ENCODE measurements at regions not wholly inside any gene's neighbourhood (a gene's known extent, or its start where the extent isn't known, plus 50 kb on each side); places are given as distances from the start of the nearest gene placed in this dataset.
"Not testable (repeated sequence)": the region's sequence is repeated elsewhere in the genome, so short reads cannot be mapped to it uniquely, and the experiment has no call there.

DNA sequence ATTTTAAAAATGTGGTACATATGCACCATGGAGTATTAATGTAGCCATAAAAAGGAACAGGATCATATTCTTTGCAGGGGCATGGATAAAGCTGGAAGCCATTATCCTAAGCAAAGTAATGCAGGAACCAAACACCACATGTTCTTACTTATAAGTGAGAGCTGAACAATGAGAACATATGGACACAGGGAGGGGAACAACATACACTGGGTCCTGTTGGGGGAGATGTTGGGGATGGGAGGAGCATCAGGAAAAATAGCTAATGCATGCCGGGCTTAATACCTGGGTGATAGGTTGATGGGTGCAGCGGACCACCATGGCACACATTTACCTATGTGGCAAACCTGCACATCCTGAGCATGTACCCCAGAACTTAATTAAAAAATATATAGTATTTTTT lies 352.5 kb upstream of the KAZN start:
- no peak for DNase-seq (ENCODE audit: low read depth in 3 of 3, low spot score in 2 of 3)

DNA sequence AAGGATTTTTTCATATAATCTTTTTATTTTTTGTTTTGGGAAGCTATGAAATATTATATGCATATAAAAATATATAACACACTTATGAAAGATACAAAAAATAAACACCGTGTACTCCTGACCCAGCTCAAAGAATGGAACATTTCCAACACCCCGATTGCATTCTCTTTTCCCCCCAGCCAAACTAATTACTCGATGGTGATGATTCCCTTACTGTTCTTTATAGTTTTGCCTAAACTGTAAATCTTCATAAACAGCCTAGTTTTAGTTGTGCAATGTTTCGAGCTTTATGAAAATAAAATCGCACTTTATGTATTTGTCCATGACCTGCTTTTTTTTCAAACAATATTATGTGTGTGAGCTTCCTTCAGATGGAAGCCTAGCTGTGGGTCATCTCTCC lies 352.0 kb upstream of the KAZN start:
- no peak for DNase-seq (ENCODE audit: low read depth in 3 of 3, low spot score in 2 of 3)

DNA sequence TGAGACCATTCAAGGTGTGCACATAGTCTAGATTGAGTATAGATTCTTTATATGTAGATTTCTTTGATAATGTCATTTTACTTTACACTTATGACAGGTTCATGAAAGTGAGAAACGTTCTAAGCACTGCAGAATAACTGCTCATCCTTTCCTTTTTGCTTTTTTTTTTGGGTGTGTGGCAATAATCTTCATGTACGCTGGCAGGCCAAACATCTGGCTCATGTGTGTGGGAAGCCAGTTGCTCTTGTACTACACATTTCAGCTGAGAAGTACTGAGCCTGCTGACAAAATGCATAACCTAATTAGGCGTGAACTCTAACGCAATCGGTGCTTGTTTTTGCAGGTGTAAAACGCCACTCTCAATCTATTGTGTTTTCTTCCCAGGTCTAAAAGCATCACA lies 350.8 kb upstream of the KAZN start:
- DNase-seq (ENCODE audit: low read depth in 3 of 3, low spot score in 2 of 3), result no peak

DNA sequence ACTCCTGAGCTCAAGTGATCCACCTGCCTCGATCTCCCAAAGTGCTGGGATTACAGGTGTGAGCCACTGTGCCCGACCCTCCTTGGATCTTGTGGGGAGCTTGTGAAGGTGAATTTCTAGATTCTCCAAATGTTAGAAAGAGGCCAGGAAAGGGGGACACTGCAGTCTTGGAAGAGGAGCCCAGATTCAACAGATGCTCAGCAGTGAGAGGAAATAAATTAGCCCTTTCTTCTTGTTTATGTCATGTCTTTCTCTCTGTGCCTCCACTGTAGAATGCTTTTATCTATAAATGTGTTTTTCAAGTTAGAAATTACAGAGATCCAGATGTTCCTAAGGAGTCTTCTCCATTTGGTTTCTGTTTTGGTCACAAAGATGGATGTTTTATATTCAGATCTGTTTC lies 346.6 kb upstream of the KAZN start:
- no peak for DNase-seq (ENCODE audit: low read depth in 3 of 3, low spot score in 2 of 3)

DNA sequence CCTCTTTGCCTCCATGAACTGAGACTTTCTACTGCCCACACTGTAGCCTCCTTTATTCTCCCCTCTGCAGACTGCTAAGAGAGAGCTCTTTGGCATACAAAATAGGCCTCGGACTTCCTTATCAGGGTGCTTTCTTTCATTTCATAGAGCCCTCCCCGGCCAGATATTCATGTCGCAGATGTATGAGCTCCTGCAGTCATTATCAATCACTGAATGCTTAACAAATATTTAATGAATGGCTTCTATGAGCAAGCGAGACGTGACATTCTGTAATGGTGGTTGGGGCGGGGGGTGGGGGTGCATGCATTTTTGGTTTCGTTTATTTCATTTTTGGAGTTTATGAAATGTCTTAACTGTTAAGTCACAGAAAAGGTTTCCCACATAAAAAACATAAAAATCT lies 344.8 kb upstream of the KAZN start:
- no peak for DNase-seq (ENCODE audit: low read depth in 3 of 3, low spot score in 2 of 3)

DNA sequence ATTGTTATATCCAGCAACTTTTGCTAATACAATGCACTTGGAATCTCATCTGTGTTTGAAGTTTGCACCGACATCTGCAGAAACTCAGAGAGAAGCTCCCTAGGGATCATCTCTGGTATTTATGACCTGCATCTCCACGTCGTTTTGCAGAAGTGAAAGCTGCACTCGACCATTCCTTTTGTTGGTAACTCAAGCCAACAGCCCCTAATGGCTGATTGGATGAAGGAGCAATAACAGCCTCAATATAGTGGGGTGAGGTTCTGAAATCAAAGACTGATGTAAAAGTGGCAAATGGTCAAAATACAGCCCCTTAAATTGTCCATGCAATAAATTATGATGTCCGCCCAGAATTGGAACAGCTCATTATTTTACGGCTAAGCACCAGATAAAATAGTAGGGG lies 344.2 kb upstream of the KAZN start:
- DNase-seq (ENCODE audit: low read depth in 3 of 3, low spot score in 2 of 3), result no peak

DNA sequence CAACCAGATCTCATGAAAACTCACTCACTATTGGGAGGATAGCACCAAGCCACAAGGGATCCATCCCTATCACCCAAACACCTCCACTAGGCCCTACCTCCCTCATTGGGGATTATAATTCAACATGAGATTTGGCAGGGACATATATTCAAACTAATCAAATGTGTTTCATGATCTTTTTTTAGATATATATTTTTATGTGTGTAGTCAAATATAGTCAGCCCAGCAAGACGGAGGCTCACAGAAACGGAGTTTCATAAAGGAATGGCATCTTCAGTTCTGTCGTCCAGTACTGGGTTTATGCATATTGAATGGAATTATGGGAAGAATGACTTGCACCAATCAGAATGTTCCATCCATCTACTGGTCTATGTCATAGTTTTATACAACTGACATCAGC lies 343.3 kb upstream of the KAZN start:
- DNase-seq (ENCODE audit: low read depth in 3 of 3, low spot score in 2 of 3), result no peak

DNA sequence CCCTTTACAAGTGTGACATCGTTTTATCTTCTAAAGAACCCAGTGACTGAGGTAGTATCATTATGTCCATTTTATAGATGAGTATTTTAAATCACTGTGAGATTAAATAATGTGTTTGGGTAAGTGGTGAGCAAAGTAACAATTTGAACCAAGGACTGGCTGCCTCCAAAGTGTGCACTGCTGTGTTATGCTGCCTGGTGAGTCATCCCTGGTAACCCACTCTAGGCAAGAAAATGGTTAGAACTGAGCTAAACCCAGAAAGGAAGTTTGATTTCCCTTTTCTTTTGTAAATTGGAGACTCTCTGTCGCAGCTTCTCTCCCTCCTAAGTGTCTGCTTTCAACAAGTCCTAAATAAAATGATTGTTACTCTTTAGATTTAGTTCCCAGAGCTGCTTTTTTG lies 342.8 kb upstream of the KAZN start:
- DNase-seq (ENCODE audit: low read depth in 3 of 3, low spot score in 2 of 3), result no peak

DNA sequence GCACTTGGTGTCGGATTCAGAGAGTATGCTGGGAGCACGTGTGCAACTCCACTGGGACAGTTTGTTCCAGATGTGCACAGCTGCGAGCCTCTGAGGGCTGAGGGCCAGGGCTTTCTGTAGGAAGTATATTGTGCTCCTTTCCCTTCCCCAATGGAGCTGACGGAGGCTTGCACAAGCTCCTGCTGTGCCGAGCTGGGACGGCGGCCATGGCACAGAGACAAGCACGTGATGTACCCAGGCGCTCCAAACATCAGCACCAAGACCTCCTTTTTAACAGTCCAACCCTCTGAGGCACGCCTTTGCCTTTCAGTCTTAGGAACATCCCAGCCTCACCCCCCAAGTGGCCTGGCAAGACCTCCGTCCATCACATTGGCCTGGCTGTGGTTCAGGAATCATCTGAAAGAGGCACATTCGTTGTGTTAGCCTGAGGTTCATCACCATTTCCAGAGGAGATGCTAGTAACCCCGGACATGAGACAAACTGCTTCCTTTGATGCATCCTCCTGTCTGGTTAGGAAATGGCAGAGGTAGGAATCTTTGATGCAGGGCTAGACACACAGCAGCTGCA lies 339.2 kb upstream of the KAZN start:
- no peak for DNase-seq (ENCODE audit: low read depth in 3 of 3, low spot score in 2 of 3)

DNA sequence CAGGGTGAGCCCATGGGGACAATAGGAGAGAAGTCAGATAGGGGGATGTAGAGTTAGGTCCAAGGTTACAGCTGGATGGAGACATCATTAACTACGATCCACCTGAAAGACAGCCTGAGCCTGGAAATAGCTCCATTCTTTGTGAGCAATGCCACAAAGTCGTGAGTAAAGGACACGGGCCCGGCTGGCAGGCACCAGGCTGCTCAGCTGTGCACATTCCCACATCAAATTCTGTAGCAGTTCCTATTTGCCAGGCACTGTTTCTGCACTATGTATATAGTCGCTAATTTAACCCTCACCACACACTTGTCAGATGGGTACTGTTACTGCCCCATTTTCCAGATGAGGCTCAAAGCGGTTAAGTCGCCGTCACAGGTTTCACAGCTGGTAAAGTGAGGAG lies 338.0 kb upstream of the KAZN start:
- no peak for DNase-seq (ENCODE audit: low read depth in 3 of 3, low spot score in 2 of 3)

DNA sequence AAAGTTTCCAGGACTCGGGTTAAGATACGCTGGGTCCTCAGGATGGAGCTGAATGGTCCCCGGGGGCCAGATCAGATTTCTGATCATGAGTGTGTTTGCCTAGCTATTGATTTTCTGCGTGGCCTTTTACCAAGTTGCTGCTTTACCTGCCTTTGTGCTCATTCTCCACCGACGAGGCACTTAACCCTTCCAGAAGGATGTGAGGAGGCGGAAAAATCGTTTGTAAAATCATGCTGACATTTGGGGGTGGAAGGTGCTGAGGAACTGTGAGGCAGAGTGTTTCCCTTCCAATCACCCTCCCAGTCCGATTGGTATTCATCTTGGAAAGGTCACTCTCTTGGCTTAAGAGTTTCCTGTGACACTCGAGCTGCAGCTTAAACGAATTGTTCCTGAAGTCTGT lies 337.1 kb upstream of the KAZN start:
- DNase-seq (ENCODE audit: low read depth in 3 of 3, low spot score in 2 of 3), result no peak

DNA sequence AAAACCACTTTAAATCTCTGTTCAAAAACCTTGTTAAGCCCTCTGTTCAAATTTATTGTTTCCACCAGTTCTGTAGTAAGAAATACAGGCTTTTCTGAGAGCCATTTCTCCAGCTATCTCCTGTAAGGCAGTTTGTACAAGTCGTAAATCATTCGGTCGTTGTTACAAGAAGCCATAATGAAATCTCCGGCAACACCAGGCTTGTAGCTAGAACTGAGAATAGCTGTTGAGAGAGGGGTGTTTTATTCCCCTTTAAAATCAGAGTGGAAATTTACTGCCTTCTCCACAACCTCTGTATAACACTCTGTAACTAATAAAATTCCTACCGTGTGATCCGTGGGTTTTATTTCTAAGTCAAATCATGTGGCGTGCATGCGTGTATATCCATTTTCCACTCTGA lies 335.8 kb upstream of the KAZN start:
- no peak for DNase-seq (ENCODE audit: low read depth in 3 of 3, low spot score in 2 of 3)

DNA sequence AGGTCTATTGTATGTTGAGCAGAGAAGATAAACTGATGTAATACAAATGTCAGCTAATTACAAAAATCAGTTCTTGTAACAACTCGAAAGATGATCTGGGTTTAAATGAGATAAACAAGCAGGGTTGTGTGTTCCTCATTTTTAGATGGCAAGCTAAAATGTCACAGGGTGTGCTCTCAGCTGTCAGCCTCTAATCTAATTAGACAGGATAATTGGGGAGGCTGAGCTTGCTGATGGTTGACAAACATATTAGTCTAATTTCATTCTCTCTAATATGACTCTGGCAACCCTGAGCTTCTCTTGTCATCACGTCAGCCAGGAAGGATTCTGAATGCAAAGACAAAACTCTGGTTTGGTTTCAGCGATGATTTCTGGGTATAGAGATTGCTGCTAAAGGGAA lies 335.3 kb upstream of the KAZN start:
- DNase-seq (ENCODE audit: low read depth in 3 of 3, low spot score in 2 of 3), result no peak

DNA sequence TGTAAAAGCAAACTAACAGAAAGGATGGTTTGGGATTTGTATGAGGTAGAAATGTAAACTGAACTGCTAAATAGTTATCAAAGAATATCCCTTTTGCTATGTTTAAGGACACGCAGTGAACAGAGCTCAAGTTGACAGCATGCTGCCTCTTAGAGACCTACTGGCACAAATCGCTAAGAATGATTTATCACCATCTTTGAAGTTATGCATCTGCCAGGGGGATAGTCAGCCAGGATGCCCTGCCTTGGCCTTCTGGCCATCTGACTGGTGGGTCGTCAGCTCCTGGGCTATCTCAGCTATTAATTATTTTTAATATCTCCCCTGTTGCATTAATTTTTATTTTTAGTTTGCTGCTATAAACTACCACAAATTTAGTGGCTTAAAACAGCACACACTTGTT lies 334.8 kb upstream of the KAZN start:
- no peak for DNase-seq (ENCODE audit: low read depth in 3 of 3, low spot score in 2 of 3)

DNA sequence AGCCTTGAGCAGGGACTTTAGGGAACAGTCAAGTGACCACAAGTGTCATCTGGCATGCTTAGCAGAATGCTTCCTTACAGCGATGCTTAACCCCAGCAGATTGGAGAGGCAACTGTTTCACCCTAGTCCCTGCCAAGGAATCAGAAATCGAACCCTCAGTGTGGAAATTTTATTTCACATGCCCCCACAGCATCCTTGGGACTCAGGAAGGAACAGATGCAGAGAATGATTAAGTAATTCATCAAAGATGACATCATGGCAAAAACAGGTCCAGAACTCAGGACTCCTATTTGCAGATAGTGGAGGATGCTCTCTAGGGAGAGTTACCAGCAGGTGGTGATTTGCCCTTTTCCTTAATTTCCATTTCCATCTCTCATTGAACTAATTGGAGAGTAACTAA lies 333.0 kb upstream of the KAZN start:
- DNase-seq (ENCODE audit: low read depth in 3 of 3, low spot score in 2 of 3), result no peak

DNA sequence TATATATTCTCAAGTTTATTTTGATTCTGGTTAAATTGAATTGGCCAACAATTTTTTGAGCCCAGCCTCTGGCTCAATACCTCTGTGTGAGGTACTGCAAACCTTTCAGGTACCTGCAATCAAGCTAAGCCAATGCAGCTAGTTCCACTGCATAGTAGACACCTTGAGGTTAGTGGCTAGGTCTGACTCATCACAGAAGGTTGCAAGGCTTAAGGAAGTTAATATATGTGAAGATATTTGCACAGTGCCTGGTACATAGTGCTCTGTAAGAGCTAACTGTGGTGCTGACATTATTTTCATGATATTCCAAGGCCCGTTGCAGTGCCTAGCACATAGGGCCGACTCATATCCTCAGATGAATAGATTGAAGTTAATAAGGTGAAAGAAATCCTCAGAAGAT lies 330.5 kb upstream of the KAZN start:
- DNase-seq (ENCODE audit: low read depth in 3 of 3, low spot score in 2 of 3), result no peak

DNA sequence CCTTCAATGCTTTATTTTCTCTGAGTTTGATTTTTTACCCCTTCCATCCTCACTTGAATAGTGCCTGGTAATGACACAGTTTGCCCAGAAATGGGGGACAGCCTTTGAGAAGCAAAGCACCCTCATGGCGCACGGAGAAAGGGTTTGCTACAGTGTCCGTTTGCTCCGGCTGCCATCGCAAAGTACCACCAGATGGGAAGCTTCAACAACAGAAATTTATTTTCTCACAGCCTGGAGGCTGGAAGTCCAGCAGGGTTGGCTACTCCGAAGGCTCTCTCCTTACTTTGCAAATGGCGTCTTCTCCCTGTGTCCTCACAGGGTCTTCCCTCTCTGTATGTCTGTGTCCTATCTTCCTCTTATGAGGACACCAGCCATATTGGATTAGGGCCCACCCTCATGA lies 327.7 kb upstream of the KAZN start:
- no peak for DNase-seq (ENCODE audit: low read depth in 3 of 3, low spot score in 2 of 3)

DNA sequence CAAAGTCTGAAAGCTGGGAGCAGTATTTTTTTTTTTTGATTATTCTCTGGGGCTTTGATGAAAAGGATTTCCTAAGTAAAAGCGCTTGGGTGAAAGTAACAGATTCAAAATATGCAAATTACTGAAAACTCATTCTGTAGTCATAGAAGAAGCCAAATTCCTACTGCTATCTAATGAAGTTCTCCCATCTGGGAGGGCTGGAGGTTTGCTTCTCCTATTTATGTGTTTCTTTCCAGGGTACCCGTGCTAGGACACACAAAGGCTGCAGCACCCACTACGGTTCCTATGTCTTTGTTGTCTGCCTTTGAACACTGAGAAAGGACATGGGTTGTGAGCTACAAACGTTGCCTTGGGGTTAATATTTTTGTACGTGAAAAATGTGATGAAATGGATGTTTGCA lies 324.7 kb upstream of the KAZN start:
- DNase-seq (ENCODE audit: low read depth in 3 of 3, low spot score in 2 of 3), result no peak

DNA sequence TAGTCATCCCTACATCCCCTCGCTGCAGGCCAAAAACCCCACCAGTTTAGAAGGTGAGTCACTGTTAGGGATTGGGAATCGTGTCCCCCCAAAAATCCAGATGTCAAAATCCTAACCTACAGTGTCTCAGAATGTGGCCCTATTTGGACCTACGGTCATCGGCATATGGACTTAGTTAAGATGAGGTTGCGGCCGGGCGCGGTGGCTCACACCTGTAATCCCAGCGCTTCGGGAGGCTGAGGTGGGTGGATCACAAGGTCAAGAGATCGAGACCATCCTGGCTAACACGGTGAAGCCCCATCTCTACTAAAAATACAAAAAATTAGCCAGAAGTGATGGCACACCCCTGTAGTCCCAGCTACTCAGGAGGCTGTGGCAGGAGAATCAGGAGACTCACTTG lies 318.6 kb upstream of the KAZN start:
- DNase-seq (ENCODE audit: low read depth in 3 of 3, low spot score in 2 of 3), result not testable (repeated sequence)

DNA sequence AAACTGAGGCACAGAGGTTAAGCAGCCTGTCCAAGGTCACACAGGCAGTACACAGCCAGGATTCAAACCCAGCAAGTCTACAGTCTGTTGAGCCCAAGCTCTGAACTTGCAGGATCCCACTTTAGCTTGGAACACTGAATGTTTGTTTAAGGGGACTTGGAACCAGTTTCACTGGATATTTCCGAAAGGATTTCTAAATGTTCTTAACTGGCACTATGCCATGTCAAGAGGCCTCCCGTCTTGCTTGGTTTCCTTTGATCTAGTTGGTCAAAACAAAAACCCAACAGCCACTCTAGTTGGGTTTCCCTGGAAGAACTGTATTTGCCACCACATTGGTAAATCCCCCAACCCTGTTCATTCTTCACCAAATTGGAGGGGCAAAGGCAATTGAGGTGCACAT lies 317.6 kb upstream of the KAZN start:
- DNase-seq (ENCODE audit: low read depth in 3 of 3, low spot score in 2 of 3), result no peak

DNA sequence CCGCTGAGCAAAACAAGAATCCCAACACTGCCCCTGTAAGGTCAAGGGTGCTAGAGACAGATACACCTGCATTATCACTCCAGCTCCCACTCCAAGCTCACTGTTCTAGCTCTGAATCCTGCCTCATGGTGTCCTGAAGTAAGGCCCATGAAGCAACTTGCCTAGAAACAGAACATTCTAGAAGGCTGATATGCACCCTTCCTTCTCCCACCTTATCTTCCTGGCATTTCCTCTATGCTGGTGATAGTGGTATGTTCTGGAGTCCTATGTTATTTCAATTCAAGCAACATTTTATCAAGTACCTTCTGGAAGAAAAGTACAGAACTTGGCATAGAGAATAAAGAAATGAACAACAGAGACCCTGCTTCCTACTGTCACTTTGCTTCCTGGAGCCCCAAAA lies 317.1 kb upstream of the KAZN start:
- DNase-seq (ENCODE audit: low read depth in 3 of 3, low spot score in 2 of 3), result no peak

DNA sequence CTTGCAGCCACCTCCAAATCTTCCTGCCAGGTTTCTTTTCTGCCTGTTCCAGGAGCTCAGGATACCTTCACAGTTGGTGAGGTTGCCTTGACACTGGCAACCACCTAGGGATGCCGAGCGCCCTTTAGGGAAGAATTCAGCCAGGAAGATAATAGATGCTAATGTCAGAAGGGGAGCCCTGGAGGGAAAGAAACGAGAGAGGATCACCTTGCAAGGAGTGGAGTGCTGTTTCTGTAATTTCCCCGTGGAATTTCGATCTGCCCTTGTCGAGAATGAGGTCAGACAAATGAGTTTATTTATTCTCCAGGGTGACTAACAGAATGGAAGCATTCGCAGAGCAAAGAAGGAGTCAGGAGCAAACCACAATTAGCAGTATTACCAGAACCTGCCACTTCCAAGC lies 315.8 kb upstream of the KAZN start:
- DNase-seq (ENCODE audit: low read depth in 3 of 3, low spot score in 2 of 3), result no peak

DNA sequence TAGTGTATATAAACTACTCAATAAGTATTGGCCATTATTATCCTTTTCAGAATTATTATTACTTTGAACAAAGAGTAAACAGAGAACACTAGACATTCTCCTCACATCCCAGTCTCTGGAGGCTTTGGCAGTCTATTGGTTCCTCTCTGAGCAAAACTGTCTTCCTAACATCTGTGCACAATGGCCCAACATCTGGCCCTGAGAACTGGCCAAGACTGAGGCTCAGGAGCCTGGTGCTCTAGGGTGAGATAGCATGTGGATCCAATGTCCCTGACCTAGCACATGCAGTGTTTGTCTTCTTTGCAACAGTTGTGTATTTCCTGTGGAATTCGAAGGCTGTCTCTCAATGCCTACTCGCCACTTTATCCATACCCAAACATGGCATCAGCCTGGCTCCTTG lies 313.2 kb upstream of the KAZN start:
- no peak for DNase-seq (ENCODE audit: low read depth in 3 of 3, low spot score in 2 of 3)

DNA sequence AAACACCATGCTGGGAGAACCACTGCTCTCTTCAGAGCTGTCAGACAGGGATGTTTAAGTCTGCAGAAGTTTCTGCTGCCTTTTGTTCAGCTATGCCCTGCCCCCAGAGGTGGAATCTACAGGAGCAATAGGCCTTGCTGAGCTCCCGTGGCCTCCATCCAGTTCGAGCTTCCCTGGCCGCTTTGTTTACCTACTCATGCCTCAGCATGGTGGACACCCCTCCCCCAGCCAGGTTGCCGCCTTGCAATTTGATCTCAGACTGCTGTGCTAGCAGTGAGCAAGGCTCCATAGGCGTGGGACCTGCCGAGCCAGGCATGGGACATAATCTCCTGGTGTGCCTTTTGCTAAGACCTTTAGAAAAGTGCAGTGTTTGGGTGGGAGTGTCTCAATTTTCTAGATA lies 307.3 kb upstream of the KAZN start:
- DNase-seq (ENCODE audit: low read depth in 3 of 3, low spot score in 2 of 3), result not testable (repeated sequence)
